Hematopoietic multipotent progenitor cell treated with erythropoietin and hydrocortisone succinate and interleukin-3 and kit ligand, for 6 days (in vitro differentiated cells): ENCODE measurements at regions not wholly inside any gene's neighbourhood (a gene's known extent, or its start where the extent isn't known, plus 50 kb on each side); places are given as distances from the start of the nearest gene placed in this dataset.
"Not testable (repeated sequence)": the region's sequence is repeated elsewhere in the genome, so short reads cannot be mapped to it uniquely, and the experiment has no call there.

Source experiments
- DNase-seq: peaks from one replicate; pipeline ENCODE4 v3.0.0-alpha.2; 2015

GRCh38 chr14:44609876-44610510, 102.9 kb upstream of the FSCB start:
- DNase-seq = no peak

GRCh38 chr14:44609201-44609600, 102.1 kb upstream of the FSCB start:
- no peak for DNase-seq

- no peak for DNase-seq
Observed at GRCh38 chr14:44607701-44608100, 100.6 kb upstream of the FSCB start.

GRCh38 chr14:44606576-44606975, 99.5 kb upstream of the FSCB start:
- no peak for DNase-seq

GRCh38 chr14:44601266-44601665, 94.2 kb upstream of the FSCB start:
- DNase-seq = not testable (repeated sequence)

GRCh38 chr14:44589180-44589579, 82.1 kb upstream of the FSCB start:
- DNase-seq = no peak

GRCh38 chr14:44586910-44587309, 79.8 kb upstream of the FSCB start:
- no peak for DNase-seq

GRCh38 chr14:44576356-44576755, 69.3 kb upstream of the FSCB start:
- no peak for DNase-seq

GRCh38 chr14:44567997-44568396, 60.9 kb upstream of the FSCB start:
- DNase-seq = no peak

- no peak for DNase-seq
Observed at GRCh38 chr14:44565968-44566367, 58.9 kb upstream of the FSCB start.

- DNase-seq = no peak
Observed at GRCh38 chr14:44564908-44565307, 57.8 kb upstream of the FSCB start.
